MG63 (cell line): ENCODE measurements at regions not wholly inside any gene's neighbourhood (a gene's known extent, or its start where the extent isn't known, plus 50 kb on each side); places are given as distances from the start of the nearest gene placed in this dataset.

Experiments
- DNase-seq: peaks from one replicate; pipeline ENCODE4 v3.0.0-alpha.2; 2020
- H3K27me3 ChIP-seq: fragments of 250-450 bp; sonication (Bioruptor Pico); 2 replicates; pipeline ENCODE4 v1.5.1; 2020; ENCODE audit warnings: mild to moderate bottlenecking, moderate library complexity
- H3K36me3 ChIP-seq: fragments of 250-450 bp; sonication (Bioruptor Pico); 2 replicates; pipeline ENCODE4 v1.5.1; 2020; ENCODE audit warnings: mild to moderate bottlenecking, moderate library complexity
- H3K4me3 ChIP-seq: fragments of 250-450 bp; sonication (Bioruptor Pico); 2 replicates; pipeline ENCODE4 v1.5.1; 2020; ENCODE audit warnings: mild to moderate bottlenecking, moderate library complexity
- H3K9me3 ChIP-seq: fragments of 250-450 bp; sonication (Bioruptor Pico); 2 replicates; pipeline ENCODE4 v1.5.1; 2020; ENCODE audit warnings: mild to moderate bottlenecking, moderate library complexity

DNA sequence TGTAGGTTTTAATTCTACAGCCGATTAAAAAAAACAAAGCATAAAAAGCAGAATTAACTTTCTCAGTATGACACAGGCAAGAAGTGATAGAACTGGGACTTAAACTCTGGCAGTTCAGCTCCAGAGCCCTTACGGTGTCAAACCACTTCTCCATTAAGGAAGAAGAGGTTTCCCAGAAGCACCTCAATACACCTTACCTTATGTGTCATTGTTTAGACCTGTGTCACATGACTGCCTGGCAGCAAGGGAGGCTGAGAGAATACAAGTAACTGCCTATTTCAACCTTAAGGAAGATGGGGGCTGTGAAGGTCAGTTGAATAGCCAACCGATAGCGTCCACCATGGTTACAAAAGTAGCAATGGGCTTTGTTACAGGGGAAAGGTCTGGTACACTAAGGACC lies 54.6 kb upstream of the ARHGAP5 start:
- Histone ChIP-seq H3K36me3 (no peaks in the 10 kb centered on the region), H3K4me3 (no peak overlapping the region), H3K9me3 (no peaks in the 10 kb centered on the region), H3K27me3 (no peaks in the 10 kb centered on the region)
- DNase-seq = no peak

DNA sequence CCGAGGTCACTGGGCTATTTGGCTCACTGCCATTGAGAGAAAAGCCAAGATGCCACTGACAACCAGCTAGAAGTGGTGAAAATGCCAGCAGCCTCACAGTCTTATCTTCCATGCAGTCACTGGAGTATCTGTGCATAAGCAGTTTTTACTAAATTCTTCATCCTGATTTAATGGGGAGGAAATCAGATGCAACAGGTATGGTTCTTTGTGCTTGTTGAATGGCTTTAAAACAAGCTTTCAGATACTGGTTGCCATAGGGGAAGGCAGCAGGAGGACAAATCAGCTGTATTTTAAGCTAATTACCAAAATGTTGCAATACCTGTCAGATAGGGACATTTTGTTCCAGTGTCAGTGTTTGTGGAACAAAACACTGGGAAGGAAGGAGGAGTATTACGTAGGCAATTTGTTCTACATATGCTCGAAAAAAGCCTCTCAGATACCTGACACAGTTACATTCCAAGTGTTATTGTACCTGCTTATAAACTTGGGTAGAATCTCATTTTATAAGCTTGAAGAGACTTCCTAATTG lies 54.1 kb upstream of the ARHGAP5 start:
- H3K36me3 ChIP-seq = no peaks in the 10 kb centered on the region
- no peak for DNase-seq
- H3K27me3 ChIP-seq = no peaks in the 10 kb centered on the region
- no peaks in the 10 kb centered on the region for H3K9me3 ChIP-seq
- no peak overlapping the region for H3K4me3 ChIP-seq

DNA sequence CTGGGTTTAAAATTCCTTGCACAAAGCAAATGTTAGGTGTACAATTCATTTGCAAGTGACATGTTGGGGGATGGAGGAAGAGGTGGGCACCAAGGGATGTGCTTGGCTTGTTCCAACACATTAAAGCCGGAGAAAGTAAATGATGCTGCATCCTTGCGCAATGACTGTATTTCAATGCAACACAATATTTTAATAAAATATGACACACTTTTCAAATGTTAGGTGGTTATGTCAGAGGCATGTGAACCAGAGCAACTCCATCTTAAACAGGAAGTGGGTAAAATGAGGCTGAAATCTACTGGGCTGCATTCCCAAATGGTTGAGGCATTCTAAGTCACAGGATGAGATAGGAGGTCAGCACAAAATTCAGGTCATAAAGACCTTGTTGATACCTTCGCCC lies 53.6 kb upstream of the ARHGAP5 start:
- no peaks in the 10 kb centered on the region for H3K9me3 ChIP-seq
- H3K36me3 ChIP-seq = no peaks in the 10 kb centered on the region
- no peak overlapping the region for H3K4me3 ChIP-seq
- DNase-seq = no peak
- no peaks in the 10 kb centered on the region for H3K27me3 ChIP-seq

DNA sequence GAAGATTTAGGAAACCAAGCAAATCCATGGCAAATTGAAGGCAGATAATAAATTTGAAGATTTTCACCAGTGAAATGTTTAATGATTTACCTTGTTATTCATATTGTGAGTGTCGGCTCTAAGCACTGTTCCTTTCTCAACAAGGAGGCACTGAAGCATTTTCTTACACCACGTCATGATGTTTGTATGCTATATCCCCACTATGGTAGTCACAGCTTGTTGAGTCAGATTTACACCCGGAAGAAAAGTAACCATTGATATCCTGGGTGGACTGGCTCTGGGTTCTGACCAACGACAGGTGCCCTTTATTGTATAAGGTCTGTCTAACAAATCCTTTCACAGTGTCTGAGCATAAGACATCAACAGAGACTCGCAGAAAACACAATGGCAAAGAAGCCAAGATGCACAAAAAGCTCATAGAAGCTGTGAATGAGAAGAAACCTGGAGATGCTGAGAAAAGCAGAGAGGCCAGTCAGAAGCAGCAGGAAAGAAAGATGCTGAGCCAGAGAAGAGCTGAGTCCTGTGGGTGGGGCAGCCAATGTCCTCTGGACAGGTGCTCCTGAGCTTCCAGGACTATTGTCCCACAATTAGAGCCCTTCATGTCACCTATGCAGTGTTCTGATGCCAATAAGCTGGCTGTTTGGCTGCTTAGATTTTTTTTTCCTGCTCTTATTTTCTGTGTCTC lies 49.7 kb upstream of the ARHGAP5 start:
- H3K27me3 ChIP-seq = no peaks in the 10 kb centered on the region
- no peak overlapping the region for H3K4me3 ChIP-seq
- no peaks in the 10 kb centered on the region for H3K9me3 ChIP-seq
- DNase-seq = no peak
- no peaks in the 10 kb centered on the region for H3K36me3 ChIP-seq
